ENCODE measurements at regions not wholly inside any gene's neighbourhood (a gene's known extent, or its start where the extent isn't known, plus 50 kb on each side); places are given as distances from the start of the nearest gene placed in this dataset.

DNA sequence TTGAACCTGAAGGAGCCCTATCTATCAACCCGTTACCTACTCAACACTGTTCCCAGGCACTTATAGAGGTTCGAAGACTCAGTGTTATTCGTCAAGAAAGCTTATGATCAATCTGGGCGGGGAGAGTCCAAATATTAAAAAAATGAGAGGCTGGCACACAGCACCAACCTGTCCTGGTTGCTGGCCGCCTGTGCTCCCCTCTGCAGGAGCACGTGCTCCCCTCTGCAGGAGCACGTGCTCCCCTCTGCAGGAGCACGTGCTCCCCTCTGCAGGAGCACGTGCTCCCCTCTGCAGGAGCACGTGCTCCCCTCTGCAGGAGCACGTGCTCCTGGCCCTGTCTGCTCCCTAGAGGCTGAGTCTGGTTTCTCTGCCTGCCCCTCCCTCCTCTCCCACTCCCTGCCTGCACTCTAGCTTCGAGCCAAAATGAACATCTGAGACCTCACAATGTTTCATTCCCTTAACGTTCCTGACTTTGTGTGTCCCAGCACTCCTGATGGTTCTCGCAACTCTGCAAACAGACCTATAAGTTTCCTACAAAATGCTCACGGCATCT, 614.0 kb upstream of the ID2 start:
- DNase-seq, result peak; percentile 13
- Histone ChIP-seq H3K27me3 (ENCODE audit: control insufficient read depth, insufficient read depth, low read length) (no peaks in the 10 kb centered on the region), H3K4me3 (ENCODE audit: insufficient read depth, low read depth, low read length) (no peak overlapping the region), H3K36me3 (replicated peaks; ENCODE audit: control insufficient read depth, insufficient read depth, low read length) (no peaks in the 10 kb centered on the region)

DNA sequence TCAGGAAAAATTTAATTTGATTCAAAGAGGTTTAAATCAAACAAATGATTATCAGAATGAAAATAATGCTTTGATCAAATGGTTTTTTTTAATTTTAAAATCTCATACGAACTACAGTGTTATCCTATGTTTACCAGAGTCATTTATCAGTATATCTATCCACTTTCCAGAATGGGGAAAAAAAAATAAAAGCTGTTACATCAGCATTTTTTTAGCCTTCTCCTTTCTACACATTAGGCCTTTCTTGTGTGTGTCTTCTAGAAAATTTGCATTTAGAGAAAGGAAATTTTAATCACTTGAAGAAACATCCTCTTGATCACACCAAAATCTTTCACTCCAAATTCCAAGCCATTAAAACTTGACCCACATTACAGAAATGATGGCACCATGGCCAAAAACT, 608.9 kb upstream of the ID2 start:
- Histone ChIP-seq H3K27me3 (ENCODE audit: control insufficient read depth, insufficient read depth, low read length) (no peaks in the 10 kb centered on the region), H3K4me3 (ENCODE audit: insufficient read depth, low read depth, low read length) (no peak overlapping the region), H3K36me3 (replicated peaks; ENCODE audit: control insufficient read depth, insufficient read depth, low read length) (no peaks in the 10 kb centered on the region)
- DNase-seq, result no peak

DNA sequence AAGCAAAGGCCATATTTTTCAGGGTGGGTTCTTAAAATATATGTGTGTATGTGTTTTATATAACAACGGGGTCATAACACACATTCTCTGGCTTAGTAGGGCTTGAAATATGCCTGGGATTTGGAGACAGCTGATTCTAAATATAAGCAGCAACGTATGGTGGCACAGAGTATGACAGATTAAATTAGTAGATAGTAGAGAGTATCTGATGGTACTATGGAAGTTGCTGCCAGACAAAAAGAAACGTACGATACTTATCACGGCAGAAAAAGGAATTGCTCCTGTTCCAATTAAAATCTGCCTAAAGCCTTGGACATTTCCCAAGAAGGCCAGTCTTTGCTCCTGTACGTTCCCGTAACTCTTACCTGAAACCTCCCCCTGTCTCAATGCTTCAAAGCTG, 607.9 kb upstream of the ID2 start:
- H3K27me3 ChIP-seq (ENCODE audit: control insufficient read depth, insufficient read depth, low read length), result no peaks in the 10 kb centered on the region
- no peak overlapping the region for H3K4me3 ChIP-seq (ENCODE audit: insufficient read depth, low read depth, low read length)
- no peaks in the 10 kb centered on the region for H3K36me3 ChIP-seq (replicated peaks; ENCODE audit: control insufficient read depth, insufficient read depth, low read length)
- no peak for DNase-seq

DNA sequence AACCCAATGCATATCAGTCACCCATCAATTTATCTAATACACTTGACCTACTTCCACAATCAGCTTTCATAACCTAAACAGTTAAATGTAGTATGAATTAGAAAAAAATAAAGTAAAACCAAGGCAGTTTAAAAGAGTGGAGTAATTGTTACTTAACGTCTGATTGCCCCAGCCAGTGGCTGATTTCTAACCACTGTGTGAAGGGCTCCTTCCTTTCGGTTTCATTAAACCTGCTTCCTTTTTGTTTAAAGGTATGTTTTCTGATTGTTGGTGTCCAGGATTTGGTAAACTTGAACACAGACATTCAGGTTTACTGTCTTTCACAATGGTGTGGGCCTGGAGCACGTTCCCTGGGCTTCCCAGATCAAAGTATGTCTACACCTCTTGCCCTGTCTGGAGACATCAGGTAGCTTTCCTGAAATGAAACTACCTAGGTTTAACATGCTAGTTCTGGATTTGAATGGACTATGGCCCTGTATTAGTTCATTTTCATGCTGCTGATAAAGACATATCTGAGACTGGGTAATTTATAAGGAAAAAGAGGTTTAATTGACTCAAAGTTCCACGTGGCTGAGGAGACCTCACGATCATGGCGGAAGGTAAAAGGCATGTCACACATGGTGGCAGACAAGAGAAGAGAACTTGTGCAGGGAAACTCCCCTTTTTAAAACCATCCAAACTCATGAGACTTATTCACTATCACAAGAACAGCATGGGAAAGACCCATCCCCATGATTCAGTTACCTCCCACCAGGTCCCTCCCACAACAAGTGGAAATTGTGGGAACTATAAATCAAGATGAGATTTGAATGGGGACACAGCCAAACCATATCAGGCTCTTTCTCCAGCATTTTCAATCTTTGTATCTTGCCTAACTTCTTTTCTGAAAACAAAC, 605.2 kb upstream of the ID2 start:
- no peak overlapping the region for H3K4me3 ChIP-seq (ENCODE audit: insufficient read depth, low read depth, low read length)
- no peak for DNase-seq
- H3K36me3 ChIP-seq (replicated peaks; ENCODE audit: control insufficient read depth, insufficient read depth, low read length), result no peaks in the 10 kb centered on the region
- no peaks in the 10 kb centered on the region for H3K27me3 ChIP-seq (ENCODE audit: control insufficient read depth, insufficient read depth, low read length)

DNA sequence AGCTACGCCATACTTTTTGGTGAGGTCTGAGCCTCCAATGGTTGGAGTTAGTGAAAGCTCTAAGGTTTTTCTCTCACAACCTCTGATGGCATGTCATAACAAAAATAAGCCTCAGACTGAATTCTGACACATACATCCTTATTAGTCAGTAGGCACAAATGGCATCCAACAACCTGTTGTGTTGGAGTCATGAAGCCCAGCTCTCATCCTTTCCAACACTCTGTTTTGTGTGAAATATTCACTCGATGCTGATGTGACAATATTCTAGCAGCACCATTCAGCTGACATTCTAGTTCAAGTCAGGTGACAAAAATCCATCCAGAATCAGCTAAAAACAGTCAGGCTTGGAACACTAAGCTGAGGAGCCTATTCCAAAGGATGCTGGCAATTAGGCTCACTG, 603.2 kb upstream of the ID2 start:
- H3K4me3 ChIP-seq (ENCODE audit: insufficient read depth, low read depth, low read length), result no peak overlapping the region
- H3K36me3 ChIP-seq (replicated peaks; ENCODE audit: control insufficient read depth, insufficient read depth, low read length), result no peaks in the 10 kb centered on the region
- DNase-seq, result no peak
- no peaks in the 10 kb centered on the region for H3K27me3 ChIP-seq (ENCODE audit: control insufficient read depth, insufficient read depth, low read length)

- H3K27me3 ChIP-seq (ENCODE audit: control insufficient read depth, insufficient read depth, low read length), result no peaks in the 10 kb centered on the region
- DNase-seq, result no peak
- H3K36me3 ChIP-seq (replicated peaks; ENCODE audit: control insufficient read depth, insufficient read depth, low read length), result no peaks in the 10 kb centered on the region
- H3K4me3 ChIP-seq (ENCODE audit: insufficient read depth, low read depth, low read length), result no peak overlapping the region
Measured at GRCh38 chr2:8080063-8080462, 601.8 kb upstream of the ID2 start.

DNA sequence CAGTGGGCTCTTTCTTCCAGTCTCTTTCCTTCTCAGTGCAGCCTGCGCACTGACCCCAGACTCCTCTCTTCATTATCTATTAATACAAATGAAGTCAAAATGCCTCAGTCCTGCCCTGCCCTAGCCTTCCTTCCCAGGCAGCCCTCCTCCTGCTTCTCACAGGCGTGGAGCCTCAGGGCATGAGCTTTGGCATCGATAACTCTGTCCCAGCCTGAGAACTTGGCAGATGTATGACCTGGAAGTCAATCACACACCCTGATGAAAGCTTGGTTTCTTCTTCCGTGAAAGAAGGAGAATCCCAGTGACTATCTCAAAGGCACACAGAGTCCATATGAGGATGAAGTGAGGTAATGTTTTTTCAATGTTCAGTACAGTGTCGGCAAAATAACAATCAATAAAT, 600.7 kb upstream of the ID2 start:
- H3K4me3 ChIP-seq (ENCODE audit: insufficient read depth, low read depth, low read length), result no peak overlapping the region
- H3K36me3 ChIP-seq (replicated peaks; ENCODE audit: control insufficient read depth, insufficient read depth, low read length), result no peaks in the 10 kb centered on the region
- no peaks in the 10 kb centered on the region for H3K27me3 ChIP-seq (ENCODE audit: control insufficient read depth, insufficient read depth, low read length)
- DNase-seq, result no peak

- Histone ChIP-seq H3K4me3 (ENCODE audit: insufficient read depth, low read depth, low read length) (no peak overlapping the region), H3K36me3 (replicated peaks; ENCODE audit: control insufficient read depth, insufficient read depth, low read length) (no peaks in the 10 kb centered on the region), H3K27me3 (ENCODE audit: control insufficient read depth, insufficient read depth, low read length) (no peaks in the 10 kb centered on the region)
- DNase-seq, result no peak
Measured at GRCh38 chr2:8082840-8083239, 599.0 kb upstream of the ID2 start.

DNA sequence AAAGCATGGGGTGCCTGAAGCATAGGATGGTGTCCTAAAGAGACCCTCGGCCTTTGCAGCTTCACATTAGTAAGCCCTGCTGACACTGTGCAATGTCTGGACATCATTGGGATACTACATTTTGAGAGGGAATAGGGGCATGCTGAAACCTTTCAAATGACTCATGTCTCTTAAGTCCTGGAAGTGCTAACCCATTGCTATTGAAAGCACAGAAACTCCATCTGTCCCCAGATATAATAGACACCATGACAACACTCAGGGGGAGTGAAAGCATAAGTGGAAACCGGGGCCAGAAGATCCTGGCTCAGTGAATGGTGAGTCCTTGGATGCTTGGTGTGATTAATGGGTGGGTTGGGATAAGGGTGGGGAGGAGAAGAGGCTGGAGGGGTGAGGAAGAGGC, 595.5 kb upstream of the ID2 start:
- no peaks in the 10 kb centered on the region for H3K36me3 ChIP-seq (replicated peaks; ENCODE audit: control insufficient read depth, insufficient read depth, low read length)
- H3K27me3 ChIP-seq (ENCODE audit: control insufficient read depth, insufficient read depth, low read length), result no peaks in the 10 kb centered on the region
- no peak overlapping the region for H3K4me3 ChIP-seq (ENCODE audit: insufficient read depth, low read depth, low read length)
- no peak for DNase-seq

GRCh38 chr2:8086796-8087479, 594.9 kb upstream of the ID2 start:
- Histone ChIP-seq H3K27me3 (ENCODE audit: control insufficient read depth, insufficient read depth, low read length) (no peaks in the 10 kb centered on the region), H3K4me3 (ENCODE audit: insufficient read depth, low read depth, low read length) (no peak overlapping the region), H3K36me3 (replicated peaks; ENCODE audit: control insufficient read depth, insufficient read depth, low read length) (no peaks in the 10 kb centered on the region)
- no peak for DNase-seq

- Histone ChIP-seq H3K36me3 (replicated peaks; ENCODE audit: control insufficient read depth, insufficient read depth, low read length) (no peaks in the 10 kb centered on the region), H3K4me3 (ENCODE audit: insufficient read depth, low read depth, low read length) (no peak overlapping the region), H3K27me3 (ENCODE audit: control insufficient read depth, insufficient read depth, low read length) (no peaks in the 10 kb centered on the region)
- DNase-seq, result no peak
Measured at GRCh38 chr2:8087480-8087840, 594.4 kb upstream of the ID2 start.

GRCh38 chr2:8088810-8089209, 593.0 kb upstream of the ID2 start:
- Histone ChIP-seq H3K36me3 (replicated peaks; ENCODE audit: control insufficient read depth, insufficient read depth, low read length) (no peaks in the 10 kb centered on the region), H3K27me3 (ENCODE audit: control insufficient read depth, insufficient read depth, low read length) (no peaks in the 10 kb centered on the region), H3K4me3 (ENCODE audit: insufficient read depth, low read depth, low read length) (no peak overlapping the region)
- no peak for DNase-seq

DNA sequence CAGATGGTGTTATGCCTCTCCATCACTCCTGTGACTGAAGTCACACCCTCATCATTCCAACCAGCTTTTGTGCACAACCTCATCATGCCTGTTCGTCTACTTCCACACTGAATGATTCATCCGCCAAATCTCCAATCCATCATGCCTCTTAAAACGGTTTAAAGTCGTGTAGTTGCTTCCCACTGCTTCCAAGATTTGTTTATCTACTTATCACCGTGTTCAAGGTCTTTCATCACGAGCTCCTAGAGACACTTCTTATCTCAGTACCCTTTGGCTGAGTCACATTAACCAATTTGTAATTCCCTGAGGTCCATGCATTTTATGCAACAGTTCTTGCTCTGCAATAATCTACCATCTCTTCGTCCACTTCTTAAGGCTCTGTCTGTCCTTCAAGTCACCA, 592.3 kb upstream of the ID2 start:
- Histone ChIP-seq H3K4me3 (ENCODE audit: insufficient read depth, low read depth, low read length) (no peak overlapping the region), H3K36me3 (replicated peaks; ENCODE audit: control insufficient read depth, insufficient read depth, low read length) (no peaks in the 10 kb centered on the region), H3K27me3 (ENCODE audit: control insufficient read depth, insufficient read depth, low read length) (no peaks in the 10 kb centered on the region)
- DNase-seq, result no peak

- Histone ChIP-seq H3K4me3 (ENCODE audit: insufficient read depth, low read depth, low read length) (no peak overlapping the region), H3K36me3 (replicated peaks; ENCODE audit: control insufficient read depth, insufficient read depth, low read length) (no peaks in the 10 kb centered on the region), H3K27me3 (ENCODE audit: control insufficient read depth, insufficient read depth, low read length) (no peaks in the 10 kb centered on the region)
- no peak for DNase-seq
Measured at GRCh38 chr2:8090748-8091700, 590.8 kb upstream of the ID2 start.
